ENCODE measurements at regions not wholly inside any gene's neighbourhood (a gene's known extent, or its start where the extent isn't known, plus 50 kb on each side); places are given as distances from the start of the nearest gene placed in this dataset.

DNA sequence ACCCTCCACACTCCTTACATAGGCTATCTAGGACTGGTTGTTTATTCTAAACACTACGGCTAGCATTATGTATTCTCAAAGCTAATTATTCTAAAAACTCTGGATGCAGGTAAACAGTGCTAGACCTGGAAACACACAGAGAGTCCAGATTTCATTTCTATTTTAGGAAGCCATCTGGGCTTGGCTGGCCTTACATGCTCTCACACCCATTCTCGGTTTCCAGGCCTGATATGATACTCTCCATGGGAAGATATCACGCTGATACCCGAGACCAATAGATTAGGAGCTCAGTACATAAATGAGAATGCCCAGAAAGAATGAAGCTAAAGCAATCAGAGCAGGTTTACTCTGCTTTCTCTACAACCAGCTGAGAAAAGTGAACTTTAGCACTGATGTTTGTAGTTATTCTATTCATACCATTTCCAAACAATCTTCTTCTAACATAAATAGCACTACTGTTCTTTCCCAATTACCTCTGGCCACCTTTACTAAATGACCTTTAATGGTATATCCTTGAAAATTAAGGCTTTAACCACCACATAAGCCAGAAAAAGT lies 973.3 kb downstream of the PCDH18 start:
- no peak overlapping the region for H4K8ac ChIP-seq (ENCODE audit: low read length)
- H3K79me1 ChIP-seq (replicated peaks; ENCODE audit: low read length, poor library complexity, severe bottlenecking), result no peaks in the 10 kb centered on the region
- H3K4ac ChIP-seq (ENCODE audit: low read depth in 1 of 2, low read length in 2 of 2), result no peak overlapping the region
- no peak overlapping the region for H3K18ac ChIP-seq (ENCODE audit: low read depth in 1 of 2, low read length in 2 of 2)
- DNase-seq, result no peak
- no peak overlapping the region for H2BK15ac ChIP-seq (ENCODE audit: low read depth, poor library complexity, severe bottlenecking)
- no peaks in the 10 kb centered on the region for H3K9me3 ChIP-seq (ENCODE audit: control insufficient read depth, low read length)
- H4K91ac ChIP-seq (ENCODE audit: low read length), result no peak overlapping the region
- no peak overlapping the region for H2BK120ac ChIP-seq (ENCODE audit: low read depth, low read length)
- no peak overlapping the region for H2AK5ac ChIP-seq (ENCODE audit: low read length, severe bottlenecking)
- H3K27me3 ChIP-seq (ENCODE audit: control insufficient read depth in 1 of 2, insufficient read depth in 1 of 2, low read length in 2 of 2), result no peaks in the 10 kb centered on the region
- no peak overlapping the region for H3K27ac ChIP-seq (ENCODE audit: low read length, poor library complexity, severe bottlenecking)
- H3K4me3 ChIP-seq (ENCODE audit: insufficient read depth in 1 of 2, low read depth in 1 of 2, low read length in 2 of 2), result no peak overlapping the region
- no peak overlapping the region for H3K4me2 ChIP-seq (ENCODE audit: low read length, poor library complexity, severe bottlenecking)
- no peak overlapping the region for H2AFZ ChIP-seq (ENCODE audit: low read depth, low read length)
- no peak overlapping the region for H2BK5ac ChIP-seq (ENCODE audit: low read depth, low read length, poor library complexity, severe bottlenecking)
- no peak overlapping the region for H3K9ac ChIP-seq (ENCODE audit: low read length)
- H2BK12ac ChIP-seq (ENCODE audit: low read length in 2 of 2), result no peak overlapping the region
- no peak overlapping the region for H3K14ac ChIP-seq (ENCODE audit: low read length in 2 of 2)
- 97% methylated on average over 4 of the region's 4 CpGs for WGBS
- no peak overlapping the region for H3K23ac ChIP-seq (ENCODE audit: low read length in 2 of 2)
- no peaks in the 10 kb centered on the region for H3K36me3 ChIP-seq (ENCODE audit: control insufficient read depth in 1 of 2, insufficient read depth in 2 of 2, low read depth in 1 of 2, low read length in 2 of 2)
- no peaks in the 10 kb centered on the region for H3K4me1 ChIP-seq (ENCODE audit: control insufficient read depth, insufficient read depth, low read depth, low read length)

GRCh38 chr4:136557396-136557795 lies 974.9 kb downstream of the PCDH18 start:
- no peak overlapping the region for H2BK5ac ChIP-seq (ENCODE audit: low read depth, low read length, poor library complexity, severe bottlenecking)
- no peaks in the 10 kb centered on the region for H3K27me3 ChIP-seq (ENCODE audit: control insufficient read depth in 1 of 2, insufficient read depth in 1 of 2, low read length in 2 of 2)

GRCh38 chr4:136554033-136554432 lies 978.3 kb downstream of the PCDH18 start:
- no peak overlapping the region for H2AFZ ChIP-seq (ENCODE audit: low read depth, low read length)
- no peak for DNase-seq
- H2BK15ac ChIP-seq (ENCODE audit: low read depth, poor library complexity, severe bottlenecking), result no peak overlapping the region
- no peak overlapping the region for H4K91ac ChIP-seq (ENCODE audit: low read length)
- no peaks in the 10 kb centered on the region for H3K79me1 ChIP-seq (replicated peaks; ENCODE audit: low read length, poor library complexity, severe bottlenecking)
- no peak overlapping the region for H3K4me2 ChIP-seq (ENCODE audit: low read length, poor library complexity, severe bottlenecking)
- no peaks in the 10 kb centered on the region for H3K36me3 ChIP-seq (ENCODE audit: control insufficient read depth in 1 of 2, insufficient read depth in 2 of 2, low read depth in 1 of 2, low read length in 2 of 2)
- no peak overlapping the region for H3K9ac ChIP-seq (ENCODE audit: low read length)
- H2BK12ac ChIP-seq (ENCODE audit: low read length in 2 of 2), result no peak overlapping the region
- H3K27ac ChIP-seq (ENCODE audit: low read length, poor library complexity, severe bottlenecking), result no peak overlapping the region
- H3K4me1 ChIP-seq (ENCODE audit: control insufficient read depth, insufficient read depth, low read depth, low read length), result no peaks in the 10 kb centered on the region
- H4K8ac ChIP-seq (ENCODE audit: low read length), result no peak overlapping the region
- H2BK120ac ChIP-seq (ENCODE audit: low read depth, low read length), result no peak overlapping the region
- no peak overlapping the region for H2AK5ac ChIP-seq (ENCODE audit: low read length, severe bottlenecking)
- H3K14ac ChIP-seq (ENCODE audit: low read length in 2 of 2), result no peak overlapping the region
- no peak overlapping the region for H3K23ac ChIP-seq (ENCODE audit: low read length in 2 of 2)
- H3K4me3 ChIP-seq (ENCODE audit: insufficient read depth in 1 of 2, low read depth in 1 of 2, low read length in 2 of 2), result no peak overlapping the region
- H3K9me3 ChIP-seq (ENCODE audit: control insufficient read depth, low read length), result no peaks in the 10 kb centered on the region
- no peak overlapping the region for H2BK5ac ChIP-seq (ENCODE audit: low read depth, low read length, poor library complexity, severe bottlenecking)
- H3K18ac ChIP-seq (ENCODE audit: low read depth in 1 of 2, low read length in 2 of 2), result no peak overlapping the region
- H3K27me3 ChIP-seq (ENCODE audit: control insufficient read depth in 1 of 2, insufficient read depth in 1 of 2, low read length in 2 of 2), result no peaks in the 10 kb centered on the region
- H3K4ac ChIP-seq (ENCODE audit: low read depth in 1 of 2, low read length in 2 of 2), result no peak overlapping the region

More at GRCh38 chr4:136557396-136557795, 974.9 kb downstream of the PCDH18 start:
- Histone ChIP-seq H2AK5ac (ENCODE audit: low read length, severe bottlenecking) (no peak overlapping the region), H4K8ac (ENCODE audit: low read length) (no peak overlapping the region), H3K4me1 (ENCODE audit: control insufficient read depth, insufficient read depth, low read depth, low read length) (no peaks in the 10 kb centered on the region), H3K79me1 (replicated peaks; ENCODE audit: low read length, poor library complexity, severe bottlenecking) (no peaks in the 10 kb centered on the region), H2AFZ (ENCODE audit: low read depth, low read length) (no peak overlapping the region), H3K27ac (ENCODE audit: low read length, poor library complexity, severe bottlenecking) (no peak overlapping the region), H3K4me2 (ENCODE audit: low read length, poor library complexity, severe bottlenecking) (no peak overlapping the region), H3K36me3 (ENCODE audit: control insufficient read depth in 1 of 2, insufficient read depth in 2 of 2, low read depth in 1 of 2, low read length in 2 of 2) (no peaks in the 10 kb centered on the region), H3K23ac (ENCODE audit: low read length in 2 of 2) (no peak overlapping the region), H3K9me3 (ENCODE audit: control insufficient read depth, low read length) (no peaks in the 10 kb centered on the region), H3K4me3 (ENCODE audit: insufficient read depth in 1 of 2, low read depth in 1 of 2, low read length in 2 of 2) (no peak overlapping the region), H2BK120ac (ENCODE audit: low read depth, low read length) (no peak overlapping the region), H3K9ac (ENCODE audit: low read length) (no peak overlapping the region), H4K91ac (ENCODE audit: low read length) (no peak overlapping the region), H2BK15ac (ENCODE audit: low read depth, poor library complexity, severe bottlenecking) (no peak overlapping the region), H3K14ac (ENCODE audit: low read length in 2 of 2) (no peak overlapping the region), H3K4ac (ENCODE audit: low read depth in 1 of 2, low read length in 2 of 2) (no peak overlapping the region), H2BK12ac (ENCODE audit: low read length in 2 of 2) (no peak overlapping the region), H3K18ac (ENCODE audit: low read depth in 1 of 2, low read length in 2 of 2) (no peak overlapping the region)
- DNase-seq, result no peak
- WGBS, result 96% methylated on average over 4 of the region's 4 CpGs

GRCh38 chr4:136551753-136552152 lies 980.5 kb downstream of the PCDH18 start:
- H3K36me3 ChIP-seq (ENCODE audit: control insufficient read depth in 1 of 2, insufficient read depth in 2 of 2, low read depth in 1 of 2, low read length in 2 of 2), result no peaks in the 10 kb centered on the region
- H2AFZ ChIP-seq (ENCODE audit: low read depth, low read length), result no peak overlapping the region
- no peak overlapping the region for H3K4me2 ChIP-seq (ENCODE audit: low read length, poor library complexity, severe bottlenecking)
- no peaks in the 10 kb centered on the region for H3K27me3 ChIP-seq (ENCODE audit: control insufficient read depth in 1 of 2, insufficient read depth in 1 of 2, low read length in 2 of 2)
- no peaks in the 10 kb centered on the region for H3K4me1 ChIP-seq (ENCODE audit: control insufficient read depth, insufficient read depth, low read depth, low read length)
- no peak for DNase-seq
- H3K9me3 ChIP-seq (ENCODE audit: control insufficient read depth, low read length), result no peaks in the 10 kb centered on the region
- H2BK5ac ChIP-seq (ENCODE audit: low read depth, low read length, poor library complexity, severe bottlenecking), result no peak overlapping the region
- no peak overlapping the region for H3K23ac ChIP-seq (ENCODE audit: low read length in 2 of 2)
- no peak overlapping the region for H3K18ac ChIP-seq (ENCODE audit: low read depth in 1 of 2, low read length in 2 of 2)
- no peak overlapping the region for H3K9ac ChIP-seq (ENCODE audit: low read length)
- H3K4ac ChIP-seq (ENCODE audit: low read depth in 1 of 2, low read length in 2 of 2), result no peak overlapping the region
- no peak overlapping the region for H2BK12ac ChIP-seq (ENCODE audit: low read length in 2 of 2)
- no peak overlapping the region for H3K14ac ChIP-seq (ENCODE audit: low read length in 2 of 2)
- no peak overlapping the region for H2BK15ac ChIP-seq (ENCODE audit: low read depth, poor library complexity, severe bottlenecking)
- no CpG with 5 or more reads among the region's 1 CpG for WGBS
- no peak overlapping the region for H4K91ac ChIP-seq (ENCODE audit: low read length)
- H3K79me1 ChIP-seq (replicated peaks; ENCODE audit: low read length, poor library complexity, severe bottlenecking), result no peaks in the 10 kb centered on the region
- H2BK120ac ChIP-seq (ENCODE audit: low read depth, low read length), result no peak overlapping the region
- H3K27ac ChIP-seq (ENCODE audit: low read length, poor library complexity, severe bottlenecking), result no peak overlapping the region
- H4K8ac ChIP-seq (ENCODE audit: low read length), result no peak overlapping the region
- no peak overlapping the region for H3K4me3 ChIP-seq (ENCODE audit: insufficient read depth in 1 of 2, low read depth in 1 of 2, low read length in 2 of 2)
- no peak overlapping the region for H2AK5ac ChIP-seq (ENCODE audit: low read length, severe bottlenecking)
